22Rv1 (cell line): ENCODE measurements at regions not wholly inside any gene's neighbourhood (a gene's known extent, or its start where the extent isn't known, plus 50 kb on each side); places are given as distances from the start of the nearest gene placed in this dataset.

ENCODE experiments used
- ZFX ChIP-seq: fragments of 450-650 bp; IDR thresholded peaks from 2 replicates; pipeline ENCODE4 v1.6.1; 2017; ENCODE audit warnings: antibody characterized with exemption, borderline replicate concordance
- TF ChIP-seq, protein P1 (sequence below): fragments of 450-650 bp; IDR thresholded peaks from 2 replicates; pipeline ENCODE4 v1.5.1; 2017; ENCODE audit warnings: mild to moderate bottlenecking

DNA sequence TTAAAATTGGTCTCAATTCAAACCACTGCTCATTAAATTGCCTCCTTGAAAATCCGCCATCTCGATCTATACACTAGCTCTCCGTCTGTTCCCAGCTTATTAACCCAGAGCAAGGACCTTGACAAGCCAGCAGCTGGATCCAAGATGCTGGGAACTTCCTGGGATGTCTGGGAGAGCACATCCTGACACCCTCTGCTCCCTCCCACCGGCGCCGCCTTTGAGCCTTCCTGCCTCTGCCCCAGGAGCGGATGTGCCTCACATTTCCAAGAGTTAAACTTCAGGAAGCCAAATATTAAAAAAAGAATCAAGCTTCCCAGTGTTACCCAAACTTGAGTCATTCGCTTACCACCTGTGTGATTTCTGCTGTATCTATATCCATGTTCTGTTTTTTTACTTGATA is 107.9 kb downstream of the HAPSTR1 start:
- TF ChIP-seq, protein P1, sequence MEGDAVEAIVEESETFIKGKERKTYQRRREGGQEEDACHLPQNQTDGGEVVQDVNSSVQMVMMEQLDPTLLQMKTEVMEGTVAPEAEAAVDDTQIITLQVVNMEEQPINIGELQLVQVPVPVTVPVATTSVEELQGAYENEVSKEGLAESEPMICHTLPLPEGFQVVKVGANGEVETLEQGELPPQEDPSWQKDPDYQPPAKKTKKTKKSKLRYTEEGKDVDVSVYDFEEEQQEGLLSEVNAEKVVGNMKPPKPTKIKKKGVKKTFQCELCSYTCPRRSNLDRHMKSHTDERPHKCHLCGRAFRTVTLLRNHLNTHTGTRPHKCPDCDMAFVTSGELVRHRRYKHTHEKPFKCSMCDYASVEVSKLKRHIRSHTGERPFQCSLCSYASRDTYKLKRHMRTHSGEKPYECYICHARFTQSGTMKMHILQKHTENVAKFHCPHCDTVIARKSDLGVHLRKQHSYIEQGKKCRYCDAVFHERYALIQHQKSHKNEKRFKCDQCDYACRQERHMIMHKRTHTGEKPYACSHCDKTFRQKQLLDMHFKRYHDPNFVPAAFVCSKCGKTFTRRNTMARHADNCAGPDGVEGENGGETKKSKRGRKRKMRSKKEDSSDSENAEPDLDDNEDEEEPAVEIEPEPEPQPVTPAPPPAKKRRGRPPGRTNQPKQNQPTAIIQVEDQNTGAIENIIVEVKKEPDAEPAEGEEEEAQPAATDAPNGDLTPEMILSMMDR, result no peak
- TF ChIP-seq ZFX, result no peak
